Trophoblast cell (in vitro differentiated cells and primary cell): ENCODE measurements at regions not wholly inside any gene's neighbourhood (a gene's known extent, or its start where the extent isn't known, plus 50 kb on each side); places are given as distances from the start of the nearest gene placed in this dataset.
"Not testable (repeated sequence)": the region's sequence is repeated elsewhere in the genome, so short reads cannot be mapped to it uniquely, and the experiment has no call there.

Source experiments
- DNase-seq, 2 donors: peaks; one replicate each; pipeline ENCODE4 v3.0.0-alpha.2; 2016
- H2AFZ ChIP-seq: 2 replicates; pipeline ENCODE4 v1.6.1; 2013; ENCODE audit warnings: low read length, moderate library complexity, mild to moderate bottlenecking; ENCODE audit not compliant: insufficient read depth, poor library complexity
- H2AK5ac ChIP-seq: 2 replicates; pipeline ENCODE4 v1.6.1; 2013; ENCODE audit warnings: mild to moderate bottlenecking, low read length
- H2BK120ac ChIP-seq: 2 replicates; pipeline ENCODE4 v1.6.1; 2013; ENCODE audit warnings: low read length, mild to moderate bottlenecking, moderate library complexity; ENCODE audit not compliant: insufficient read depth, poor library complexity
- H2BK12ac ChIP-seq: 2 replicates; pipeline ENCODE4 v1.6.1; 2013; ENCODE audit warnings: mild to moderate bottlenecking, low read length, moderate library complexity
- H2BK5ac ChIP-seq: 2 replicates; pipeline ENCODE4 v1.6.1; 2013; ENCODE audit warnings: low read length, low read depth, moderate library complexity, mild to moderate bottlenecking; ENCODE audit not compliant: poor library complexity
- H3K14ac ChIP-seq: 2 replicates; pipeline ENCODE4 v1.6.1; 2013; ENCODE audit warnings: mild to moderate bottlenecking, low read length
- H3K18ac ChIP-seq: 2 replicates; pipeline ENCODE4 v1.6.1; 2013; ENCODE audit warnings: mild to moderate bottlenecking, low read length
- H3K23ac ChIP-seq: 2 replicates; pipeline ENCODE4 v1.6.1; 2013; ENCODE audit warnings: low read length
- H3K27ac ChIP-seq: 2 replicates; pipeline ENCODE4 v1.5.1; 2013; ENCODE audit warnings: low read depth, mild to moderate bottlenecking, inconsistent platforms, low read length, moderate library complexity
- H3K27me3 ChIP-seq: 2 replicates; pipeline ENCODE4 v1.6.1; 2013; ENCODE audit warnings: inconsistent platforms, mild to moderate bottlenecking, low read length, moderate library complexity; ENCODE audit not compliant: insufficient read depth
- H3K36me3 ChIP-seq, 2 experiments: 1 replicate in 1 of 2; 2 replicates in 1 of 2; pipeline ENCODE4 v1.6.1; 2013; ENCODE audit warnings: low read length in 2 of 2, mild to moderate bottlenecking in 2 of 2, moderate library complexity in 1 of 2; ENCODE audit not compliant: insufficient read depth in 2 of 2, control insufficient read depth in 1 of 2
- H3K4ac ChIP-seq: 2 replicates; pipeline ENCODE4 v1.6.1; 2013; ENCODE audit warnings: low read depth, mild to moderate bottlenecking, low read length, moderate library complexity
- H3K4me1 ChIP-seq, 2 experiments: 1 replicate in 1 of 2; 2 replicates in 1 of 2; pipeline ENCODE4 v1.6.1; 2013; ENCODE audit warnings: low read length in 2 of 2, mild to moderate bottlenecking in 2 of 2, moderate library complexity in 1 of 2; ENCODE audit not compliant: insufficient read depth in 2 of 2, control insufficient read depth in 1 of 2
- H3K4me2 ChIP-seq: 2 replicates; pipeline ENCODE4 v1.6.1; 2013; ENCODE audit warnings: inconsistent platforms, mild to moderate bottlenecking, low read length, moderate library complexity
- H3K4me3 ChIP-seq: 2 replicates; pipeline ENCODE4 v1.5.1; 2013; ENCODE audit warnings: mild to moderate bottlenecking, low read depth, low read length, inconsistent platforms
- H3K79me1 ChIP-seq: one replicate; pipeline ENCODE4 v1.6.1; 2013; ENCODE audit warnings: low read length
- H3K79me2 ChIP-seq: 2 replicates; pipeline ENCODE4 v1.6.1; 2013; ENCODE audit warnings: low read length, mild to moderate bottlenecking; ENCODE audit not compliant: control insufficient read depth, insufficient read depth, poor library complexity
- H3K9ac ChIP-seq: 2 replicates; pipeline ENCODE4 v1.6.1; 2013; ENCODE audit warnings: mild to moderate bottlenecking, low read length
- H3K9me3 ChIP-seq: 2 replicates; pipeline ENCODE4 v1.6.1; 2013; ENCODE audit warnings: low read depth, mild to moderate bottlenecking, control low read depth, inconsistent platforms, low read length; ENCODE audit not compliant: insufficient read depth
- H4K12ac ChIP-seq: 2 replicates; pipeline ENCODE4 v1.6.1; 2013; ENCODE audit warnings: low read depth, mild to moderate bottlenecking, low read length, moderate library complexity
- H4K8ac ChIP-seq: 2 replicates; pipeline ENCODE4 v1.6.1; 2013; ENCODE audit warnings: low read depth, mild to moderate bottlenecking, low read length, moderate library complexity
- H4K91ac ChIP-seq: one replicate; pipeline ENCODE4 v1.6.1; 2013; ENCODE audit warnings: low read depth, mild to moderate bottlenecking, low read length, moderate library complexity
- WGBS: extraction: QIAGEN DNeasy Blood & Tissue Kit; methylation state at CpG from one replicate; pipeline ENCODE4 v1.1.7; 2013; ENCODE audit warnings: missing lambda C conversion rate; ENCODE audit not compliant: insufficient read length, insufficient coverage; ENCODE audit errors: extremely low coverage; 5-methylcytosine and 5-hydroxymethylcytosine counted together

DNA sequence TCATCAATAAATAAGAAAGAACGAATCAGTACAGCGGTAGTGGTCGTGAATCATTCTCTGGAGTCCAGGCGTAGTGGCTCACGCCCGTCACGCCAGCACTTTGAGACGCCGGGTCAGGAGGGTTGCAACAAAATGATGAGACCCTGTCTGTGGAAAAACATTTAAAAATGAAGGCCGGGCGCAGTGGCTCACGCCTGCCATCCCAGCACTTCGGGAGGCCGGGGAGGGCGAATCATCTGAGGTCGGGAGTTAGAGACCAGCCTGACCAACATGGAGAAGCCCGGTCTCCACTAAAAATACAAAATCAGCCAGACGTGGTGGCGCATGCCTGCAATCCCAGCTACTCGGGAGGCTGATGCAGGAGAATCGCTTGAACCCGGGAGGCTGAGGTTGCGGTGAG, 111.8 kb upstream of the ANKRD30BL start:
- WGBS, result no CpG with 5 or more reads among the region's 23 CpGs
- not testable (repeated sequence) for H3K4me1 ChIP-seq, H3K79me1 ChIP-seq

DNA sequence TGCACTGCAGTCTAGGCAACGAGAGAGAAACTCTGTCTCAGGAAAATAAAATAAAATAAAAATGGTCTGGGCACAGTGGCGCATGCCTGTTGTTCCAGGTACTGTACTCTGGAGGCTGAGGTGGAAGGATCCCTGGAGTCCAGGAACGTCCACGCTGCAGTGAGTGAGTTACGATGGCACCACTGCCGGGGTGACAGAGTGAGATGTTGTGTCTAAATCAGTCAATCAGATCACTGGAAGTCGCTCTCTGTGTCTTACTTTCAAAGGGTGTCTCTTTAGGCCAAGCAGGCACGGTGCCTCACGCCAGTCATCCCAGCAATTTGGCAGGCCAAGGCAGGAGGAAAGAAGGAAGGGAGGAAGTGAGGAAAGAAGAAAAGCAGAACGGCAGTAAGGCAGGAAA, 112.2 kb upstream of the ANKRD30BL start:
- no CpG with 5 or more reads among the region's 10 CpGs for WGBS
- H2BK120ac ChIP-seq, result no peak overlapping the region
- H3K23ac ChIP-seq, result no peak overlapping the region
- no peak overlapping the region for H4K91ac ChIP-seq
- H2AK5ac ChIP-seq, result no peak overlapping the region
- peaks cover 2% of the 10 kb centered on the region for H3K79me1 ChIP-seq
- H3K4ac ChIP-seq, result no peak overlapping the region
- H3K18ac ChIP-seq, result no peak overlapping the region
- H4K8ac ChIP-seq, result no peak overlapping the region
- H3K4me3 ChIP-seq, result no peak overlapping the region
- H3K79me2 ChIP-seq, result no peaks in the 10 kb centered on the region
- H3K4me2 ChIP-seq, result no peak overlapping the region
- H3K27me3 ChIP-seq, result no peaks in the 10 kb centered on the region
- H3K27ac ChIP-seq, result no peak overlapping the region
- H3K9me3 ChIP-seq, result peaks cover 7% of the 10 kb centered on the region
- no peak overlapping the region for H3K9ac ChIP-seq
- no peaks in the 10 kb centered on the region for H3K4me1 ChIP-seq
- no peak overlapping the region for H3K14ac ChIP-seq
- H2BK12ac ChIP-seq, result no peak overlapping the region
- no peak overlapping the region for H2BK5ac ChIP-seq
- H2AFZ ChIP-seq, result no peak overlapping the region
- no peaks in the 10 kb centered on the region for H3K36me3 ChIP-seq
- H4K12ac ChIP-seq, result no peak overlapping the region
- DNase-seq, result no peak

More for the DNA sequence above, 111.8 kb upstream of the ANKRD30BL start:
- not testable (repeated sequence) for H3K27ac ChIP-seq, H3K23ac ChIP-seq, H2BK120ac ChIP-seq, H2AK5ac ChIP-seq, H2AFZ ChIP-seq, H4K12ac ChIP-seq, H4K8ac ChIP-seq, H3K4ac ChIP-seq, H3K18ac ChIP-seq, H3K9me3 ChIP-seq, H4K91ac ChIP-seq, H3K4me2 ChIP-seq, H3K4me3 ChIP-seq, H3K79me2 ChIP-seq, H2BK12ac ChIP-seq, H2BK5ac ChIP-seq, H3K14ac ChIP-seq, DNase-seq, H3K27me3 ChIP-seq, H3K9ac ChIP-seq, H3K36me3 ChIP-seq

- no peaks in the 10 kb centered on the region for H3K79me1 ChIP-seq
- H3K23ac ChIP-seq, result no peak overlapping the region
- H3K27ac ChIP-seq, result no peak overlapping the region
- no CpG with 5 or more reads among the region's 17 CpGs for WGBS
- no peak overlapping the region for H3K18ac ChIP-seq
- no peaks in the 10 kb centered on the region for H3K36me3 ChIP-seq
- H3K9me3 ChIP-seq, result peaks cover 11% of the 10 kb centered on the region
- no peak overlapping the region for H3K4me3 ChIP-seq
- no peak overlapping the region for H4K8ac ChIP-seq
- H2BK120ac ChIP-seq, result no peak overlapping the region
- H3K14ac ChIP-seq, result no peak overlapping the region
- H2AFZ ChIP-seq, result no peak overlapping the region
- no peak overlapping the region for H4K91ac ChIP-seq
- H3K4ac ChIP-seq, result no peak overlapping the region
- H2BK5ac ChIP-seq, result no peak overlapping the region
- H2AK5ac ChIP-seq, result no peak overlapping the region
- no peak overlapping the region for H2BK12ac ChIP-seq
- no peak overlapping the region for H3K4me2 ChIP-seq
- no peak for DNase-seq
- H3K27me3 ChIP-seq, result no peaks in the 10 kb centered on the region
- no peak overlapping the region for H4K12ac ChIP-seq
- no peak overlapping the region for H3K9ac ChIP-seq
- H3K4me1 ChIP-seq, result no peaks in the 10 kb centered on the region
- no peaks in the 10 kb centered on the region for H3K79me2 ChIP-seq
Observed at GRCh38 chr2:132275396-132275795, 113.6 kb upstream of the ANKRD30BL start.

DNA sequence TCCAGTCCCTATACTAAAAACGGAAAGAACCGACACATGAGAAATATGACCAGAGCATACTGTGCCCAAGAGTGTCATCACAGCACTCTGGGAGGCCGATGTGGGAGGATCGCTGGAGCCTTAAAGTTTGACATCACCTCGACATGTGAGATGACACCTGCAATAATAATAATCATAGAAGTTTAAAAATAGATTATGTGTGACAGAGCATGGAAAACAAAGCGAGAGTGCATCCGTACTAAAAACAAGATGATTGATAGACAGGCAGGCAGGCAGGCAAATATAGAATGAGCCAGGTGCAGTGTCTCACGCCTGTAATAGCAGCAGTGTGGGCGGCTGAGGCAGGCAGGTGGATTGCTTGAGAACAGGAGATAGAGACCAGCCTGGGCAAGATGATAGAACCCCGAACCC, 114.8 kb upstream of the ANKRD30BL start:
- H3K18ac ChIP-seq, result no peak overlapping the region
- H2AK5ac ChIP-seq, result no peak overlapping the region
- H3K4ac ChIP-seq, result no peak overlapping the region
- no peak overlapping the region for H4K12ac ChIP-seq
- no peaks in the 10 kb centered on the region for H3K79me1 ChIP-seq
- no peak overlapping the region for H2BK5ac ChIP-seq
- H2AFZ ChIP-seq, result no peak overlapping the region
- no CpG with 5 or more reads among the region's 10 CpGs for WGBS
- H4K8ac ChIP-seq, result no peak overlapping the region
- H3K27ac ChIP-seq, result no peak overlapping the region
- no peaks in the 10 kb centered on the region for H3K27me3 ChIP-seq
- H3K4me1 ChIP-seq, result no peaks in the 10 kb centered on the region
- no peak overlapping the region for H2BK120ac ChIP-seq
- no peak overlapping the region for H4K91ac ChIP-seq
- no peak overlapping the region for H2BK12ac ChIP-seq
- no peak overlapping the region for H3K23ac ChIP-seq
- no peak overlapping the region for H3K4me3 ChIP-seq
- no peak for DNase-seq
- H3K9ac ChIP-seq, result no peak overlapping the region
- H3K4me2 ChIP-seq, result no peak overlapping the region
- H3K36me3 ChIP-seq, result no peaks in the 10 kb centered on the region
- no peak overlapping the region for H3K14ac ChIP-seq
- H3K79me2 ChIP-seq, result no peaks in the 10 kb centered on the region
- peaks cover 11% of the 10 kb centered on the region for H3K9me3 ChIP-seq
